Anterior cingulate cortex (tissue), 58 donors: ENCODE measurements at regions not wholly inside any gene's neighbourhood (a gene's known extent, or its start where the extent isn't known, plus 50 kb on each side); places are given as distances from the start of the nearest gene placed in this dataset.
A peak's percentile ranks its signal among the peaks of the same experiment; 100 is the strongest.
"Not testable (repeated sequence)": the region's sequence is repeated elsewhere in the genome, so short reads cannot be mapped to it uniquely, and the experiment has no call there.

ENCODE experiments used
- DNase-seq, 58 donors: peaks; one replicate each; lab custom pipeline; 2025; lab: John Stamatoyannopoulos, UW

DNA sequence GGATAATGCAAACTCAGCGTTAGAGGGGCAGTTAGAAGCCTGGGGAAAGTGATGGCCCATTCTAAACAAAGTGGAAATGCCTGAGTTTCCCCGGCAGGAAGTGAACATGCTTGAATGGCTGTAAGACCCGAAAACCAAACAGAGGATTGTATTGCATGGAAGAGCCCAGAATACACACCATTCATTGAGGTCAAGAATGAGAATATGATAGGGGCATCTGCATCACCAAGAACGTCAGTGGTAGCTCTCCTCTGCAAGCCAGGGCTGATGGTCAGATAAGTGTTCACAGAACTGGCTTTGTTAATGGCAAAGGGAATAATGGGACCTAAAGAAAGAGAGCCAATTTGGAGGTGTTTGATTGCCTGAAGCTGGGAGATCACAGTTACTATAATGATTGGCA, 663.4 kb downstream of the KHDRBS2 start:
- DNase-seq: no peak

DNA sequence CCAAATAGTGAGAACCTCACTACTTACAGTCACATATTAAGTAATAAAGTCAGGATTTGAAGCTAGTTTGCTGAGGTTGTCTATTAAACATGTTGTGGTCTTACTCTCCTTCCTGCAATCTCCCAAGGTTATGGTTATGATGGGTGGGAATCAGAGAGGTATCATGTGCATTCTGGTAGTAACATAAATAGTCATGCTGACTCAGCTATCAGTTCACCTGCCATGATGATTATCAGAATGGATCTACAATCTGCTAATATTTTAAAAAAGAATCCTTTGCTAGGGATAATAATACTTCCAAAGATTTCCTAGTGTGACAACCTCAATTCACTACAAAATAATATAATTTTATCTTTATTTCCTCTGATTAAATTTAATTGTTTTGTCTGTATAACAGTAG, 671.9 kb downstream of the KHDRBS2 start:
- DNase-seq: no peak

DNA sequence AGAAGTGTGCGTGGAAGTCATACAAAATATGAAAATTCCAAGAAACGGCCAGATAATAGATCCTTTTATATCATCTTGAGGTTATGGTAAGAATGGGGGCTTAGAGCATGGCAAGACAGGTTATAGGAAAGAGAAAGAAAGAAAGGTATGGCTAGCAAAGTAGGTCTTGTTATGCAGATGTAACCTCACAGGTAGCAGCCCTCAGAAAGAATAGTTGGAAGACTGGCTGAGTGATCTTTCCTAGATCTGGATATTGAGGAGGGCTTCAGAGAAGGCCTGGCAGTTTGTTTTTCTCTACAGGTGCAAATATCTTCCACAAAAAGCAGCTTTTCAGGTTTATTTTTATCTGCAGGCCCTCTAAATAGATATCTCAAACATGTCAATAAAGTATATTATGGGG, 679.5 kb downstream of the KHDRBS2 start:
- no peak for DNase-seq

DNA sequence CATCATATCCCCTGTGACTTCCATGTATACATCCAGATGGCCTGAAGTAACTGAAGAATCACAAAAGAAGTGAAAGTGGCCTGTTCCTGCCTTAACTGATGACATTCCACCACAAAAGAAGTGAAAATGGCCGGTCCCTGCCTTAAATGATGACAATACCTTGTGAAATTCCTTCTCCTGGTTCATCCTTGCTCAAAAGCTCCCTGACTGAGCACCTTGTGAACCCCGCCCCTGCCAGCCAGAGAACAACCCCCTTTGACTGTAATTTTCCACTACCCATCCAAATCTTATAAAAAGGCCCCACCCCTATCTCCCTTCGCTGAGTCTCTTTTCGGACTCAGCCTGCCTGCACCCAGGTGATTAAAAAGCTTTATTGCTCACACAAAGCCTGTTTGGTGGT, 680.2 kb downstream of the KHDRBS2 start:
- DNase-seq: not testable (repeated sequence)

DNA sequence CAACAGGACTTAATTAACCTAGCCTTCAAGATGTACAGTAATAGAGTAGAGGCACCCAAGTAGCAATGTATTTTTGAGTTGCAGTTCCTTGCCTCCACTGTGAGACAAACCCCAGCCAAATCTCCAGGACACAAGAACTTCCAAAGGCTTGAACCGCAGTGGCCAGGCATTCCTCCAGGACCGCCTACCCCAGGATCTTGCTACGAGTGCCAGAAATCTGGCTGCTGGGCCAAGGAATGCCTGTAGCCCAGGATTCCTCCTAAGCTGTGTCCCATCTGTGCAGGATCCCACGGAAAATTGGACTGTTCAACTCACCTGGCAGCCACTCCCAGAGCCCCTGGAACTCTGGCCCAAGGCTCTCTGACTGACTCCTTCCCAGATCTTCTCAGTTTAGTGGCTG, 683.9 kb downstream of the KHDRBS2 start:
- not testable (repeated sequence) for DNase-seq

DNA sequence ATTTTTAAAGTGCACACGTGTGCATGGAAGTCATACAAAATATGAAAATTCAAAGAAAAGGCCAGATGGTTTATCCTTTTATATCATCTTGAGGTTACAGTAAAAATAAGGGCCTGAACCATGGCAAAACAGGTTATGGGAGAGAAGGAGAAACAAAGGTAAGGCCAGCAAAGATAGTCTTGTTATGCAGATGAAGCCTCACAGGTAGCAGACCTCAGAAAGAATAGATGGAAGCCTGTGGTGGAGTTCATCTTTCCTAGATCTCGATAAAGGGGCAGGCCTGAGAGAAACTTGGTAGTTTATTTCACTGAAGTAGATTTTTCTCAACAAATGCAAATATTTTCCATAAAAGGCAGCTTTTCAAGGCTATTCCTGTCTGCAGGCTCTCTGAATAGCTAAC, 693.8 kb downstream of the KHDRBS2 start:
- DNase-seq: no peak

DNA sequence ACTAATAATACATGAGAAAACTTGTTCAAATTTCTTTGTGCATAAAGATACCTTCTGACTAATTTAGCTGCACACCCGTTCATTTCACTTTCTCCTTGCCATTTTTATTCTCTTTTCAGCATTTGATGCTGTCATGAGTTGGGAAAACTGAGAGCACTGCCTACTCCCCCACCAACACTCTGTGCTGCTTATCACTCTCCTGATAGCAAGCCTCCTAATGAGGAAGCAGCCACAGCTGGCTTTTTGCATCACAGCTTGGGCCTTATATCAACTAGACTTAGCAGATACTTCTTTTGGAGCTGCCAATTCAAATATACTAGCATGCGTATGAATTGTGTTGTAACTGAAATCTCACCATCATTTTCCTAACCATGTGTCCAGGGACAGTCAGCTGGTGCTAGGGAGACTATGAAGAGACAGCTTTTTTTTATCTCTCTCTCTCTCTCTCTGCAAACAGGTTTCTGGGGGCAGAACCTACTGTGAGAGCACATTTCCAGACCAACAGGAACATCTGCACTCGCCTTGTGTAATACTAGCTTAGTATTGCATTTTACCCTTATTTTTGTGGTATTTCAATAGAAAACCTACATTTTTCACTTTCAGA, 699.0 kb downstream of the KHDRBS2 start:
- peak in 28 of 58 donors; percentile 1 to 63 (median 11) for DNase-seq

DNA sequence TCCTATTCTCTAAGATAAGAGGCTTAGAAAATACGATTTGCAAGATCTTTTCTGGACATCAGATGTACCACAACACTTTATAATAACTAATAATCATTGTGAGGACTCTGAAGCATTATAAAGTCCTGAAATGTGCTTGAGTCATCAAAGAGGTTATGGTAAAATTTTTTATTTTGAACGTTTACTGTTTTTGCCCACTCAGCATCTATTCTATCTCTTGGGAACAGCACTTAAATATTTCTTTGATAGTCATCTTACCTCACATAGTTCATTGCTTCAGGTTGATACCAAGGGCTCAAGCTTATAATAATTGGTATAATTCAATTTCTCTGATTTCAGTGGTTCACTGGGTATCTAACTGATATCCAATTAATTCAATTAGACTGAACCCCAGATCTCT, 700.5 kb downstream of the KHDRBS2 start:
- DNase-seq: no peak

DNA sequence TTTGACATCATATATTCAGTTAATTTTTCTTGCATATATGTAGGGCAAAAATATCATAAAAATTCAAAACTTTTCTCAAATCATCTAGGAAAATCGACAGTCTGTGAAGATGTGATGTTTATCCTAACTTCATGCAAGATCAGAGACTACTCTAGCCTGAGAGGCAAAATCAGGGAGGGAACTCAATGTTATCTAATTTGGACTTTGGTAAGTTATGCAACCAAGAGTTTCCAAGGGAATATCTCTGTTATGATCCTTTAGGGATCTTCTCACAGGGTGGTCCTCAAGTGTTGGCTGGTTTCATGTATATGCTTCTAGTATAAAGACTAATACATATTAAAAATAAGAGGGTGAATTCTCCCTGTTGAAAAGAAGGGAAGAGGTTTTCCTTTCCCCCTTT, 723.9 kb downstream of the KHDRBS2 start:
- DNase-seq: no peak

DNA sequence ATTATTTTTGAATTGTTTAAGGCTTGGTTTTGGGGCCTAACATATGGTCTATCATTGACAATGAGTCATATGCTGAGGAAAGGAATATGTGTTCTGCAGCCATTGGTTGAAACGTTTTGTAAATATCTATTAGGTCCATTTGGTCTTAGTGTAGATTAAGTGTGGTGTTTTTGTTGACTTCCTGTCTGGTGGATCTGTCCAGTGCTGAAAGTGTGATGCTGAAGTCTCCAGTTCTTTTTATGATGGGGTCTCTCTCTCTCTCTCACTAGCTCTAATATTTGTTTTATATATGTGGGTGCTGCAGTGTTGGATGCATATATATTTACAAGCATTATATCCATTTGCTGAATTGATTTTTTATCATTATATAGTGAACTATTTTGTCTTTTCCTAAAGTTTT, 727.2 kb downstream of the KHDRBS2 start:
- no peak for DNase-seq

DNA sequence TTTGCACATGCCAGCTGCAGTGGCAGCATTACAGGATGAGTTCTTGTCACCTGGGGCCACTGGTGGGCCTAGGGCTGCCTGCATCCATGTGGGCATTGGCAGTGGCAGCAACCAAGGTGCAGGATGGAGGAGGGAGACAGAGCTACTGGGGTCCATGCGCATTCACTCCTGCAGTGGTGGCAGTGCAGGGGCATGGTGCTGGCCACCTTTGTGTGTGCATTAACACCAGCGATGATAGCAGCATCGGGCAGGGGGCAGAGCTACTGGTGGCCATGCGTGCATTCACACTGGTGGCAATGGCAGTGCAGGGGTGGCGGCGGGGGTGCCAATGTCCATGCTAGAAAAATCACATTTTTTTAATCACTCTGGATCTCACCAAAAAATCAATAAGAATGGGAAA, 730.0 kb downstream of the KHDRBS2 start:
- DNase-seq: no peak

DNA sequence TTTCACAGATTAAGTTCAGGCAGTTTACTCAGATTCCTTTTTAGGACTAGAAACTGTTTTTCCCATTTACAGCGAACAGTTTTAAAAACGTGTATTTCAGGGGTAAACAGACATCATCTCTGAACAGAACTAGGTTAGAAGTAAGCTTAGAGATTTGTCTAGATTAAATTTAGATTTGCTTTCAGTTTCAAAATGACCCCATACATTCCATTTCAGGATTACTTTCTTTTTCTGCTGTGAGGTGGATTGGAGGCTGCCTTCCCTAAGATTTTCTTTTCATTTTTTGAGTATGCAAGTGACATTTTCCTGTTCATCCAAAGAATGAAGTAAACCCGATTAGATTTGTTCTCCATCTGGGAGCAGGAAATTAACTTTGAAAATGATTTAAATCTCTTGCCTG, 747.2 kb downstream of the KHDRBS2 start:
- DNase-seq: no peak

DNA sequence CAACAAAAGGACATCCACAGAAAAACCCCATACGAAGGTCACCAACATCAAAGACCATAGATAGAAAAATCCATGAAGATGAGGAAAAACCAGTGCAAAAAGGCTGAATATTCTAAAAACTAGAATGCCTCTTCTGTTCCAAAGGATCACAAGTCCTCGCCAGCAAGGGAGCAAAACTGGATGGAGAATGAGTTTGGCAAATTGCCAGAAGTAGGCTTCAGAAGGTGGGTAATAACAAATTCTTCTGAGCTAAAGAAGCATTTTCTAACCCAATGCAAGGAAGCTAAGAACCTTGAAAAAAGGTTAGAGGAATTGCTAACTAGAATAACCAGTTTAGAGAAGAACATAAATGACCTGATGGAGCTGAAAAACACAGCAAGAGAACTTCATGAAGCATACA, 753.3 kb downstream of the KHDRBS2 start:
- not testable (repeated sequence) for DNase-seq
